K562 (cell line): ENCODE measurements at regions not wholly inside any gene's neighbourhood (a gene's known extent, or its start where the extent isn't known, plus 50 kb on each side); places are given as distances from the start of the nearest gene placed in this dataset.

Experiments
- ETV5 ChIP-seq: sonication (generic); formaldehyde crosslinking; IDR thresholded peaks from 2 replicates; pipeline ENCODE4 v1.4.0; 2020; ENCODE audit warnings: low read depth, mild to moderate bottlenecking, missing genetic modification reagents
- EZH2 ChIP-seq: IDR thresholded peaks from 2 replicates; pipeline ENCODE4 v1.6.1; 2012; ENCODE audit warnings: low read depth, mild to moderate bottlenecking, inconsistent platforms, low read length, borderline replicate concordance
- HDAC6 ChIP-seq: IDR thresholded peaks from 2 replicates; pipeline ENCODE4 v1.6.1; 2012; ENCODE audit warnings: low read depth, mild to moderate bottlenecking, control low read depth, inconsistent platforms, low read length, moderate library complexity
- KAT7 ChIP-seq: sonication (generic); formaldehyde crosslinking; IDR thresholded peaks from 2 replicates; pipeline ENCODE4 v1.8.0; 2022; ENCODE audit warnings: missing genetic modification reagents, mild to moderate bottlenecking, borderline replicate concordance
- SP1 ChIP-seq: sonication (generic); formaldehyde crosslinking; IDR thresholded peaks from 2 replicates; pipeline ENCODE4 v1.8.1; 2022; ENCODE audit warnings: mild to moderate bottlenecking, missing genetic modification reagents
- SREBF1 ChIP-seq: fragments of 150-350 bp; IDR thresholded peaks from 2 replicates; pipeline ENCODE4 v1.6.1; 2014; ENCODE audit warnings: antibody characterized with exemption, low read depth, low read length, borderline replicate concordance
- TF ChIP-seq, protein P1 (sequence below), 3 experiments: IDR thresholded peaks in 2 of 3; conservative IDR thresholded peaks in 1 of 3; 2 replicates each; pipeline ENCODE4 v1.5.1; 2011 to 2012; ENCODE audit warnings: low read length in 3 of 3, mild to moderate bottlenecking in 3 of 3, control low read depth in 2 of 3, improper control_type of control experiment in 1 of 3, inconsistent platforms in 1 of 3, low read depth in 1 of 3, mixed read lengths in 1 of 3, moderate library complexity in 1 of 3; ENCODE audit not compliant: insufficient read depth in 2 of 3
- TF ChIP-seq, protein P2 (sequence below): sonication (generic); formaldehyde crosslinking; IDR thresholded peaks from 2 replicates; pipeline ENCODE4 v1.8.1; 2022; ENCODE audit warnings: missing genetic modification reagents
- TF ChIP-seq, protein P3 (sequence below): sonication (generic); formaldehyde crosslinking; IDR thresholded peaks from 2 replicates; pipeline ENCODE4 v1.8.0; 2022; ENCODE audit warnings: mild to moderate bottlenecking, missing genetic modification reagents
- TF ChIP-seq, protein P4 (sequence below): fragments of 450-650 bp; IDR thresholded peaks from 2 replicates; pipeline ENCODE4 v1.6.1; 2018; ENCODE audit not compliant: partially characterized antibody

GRCh38 chr11:26030399-26030798, 301.5 kb upstream of the ANO3 start:
- TF ChIP-seq ETV5 (CRISPR knock-in tag) (no peak), SREBF1 (no peak), EZH2 (no peak), SP1 (CRISPR knock-in tag) (no peak), HDAC6 (no peak), KAT7 (no peak)
- TF ChIP-seq, protein P1, sequence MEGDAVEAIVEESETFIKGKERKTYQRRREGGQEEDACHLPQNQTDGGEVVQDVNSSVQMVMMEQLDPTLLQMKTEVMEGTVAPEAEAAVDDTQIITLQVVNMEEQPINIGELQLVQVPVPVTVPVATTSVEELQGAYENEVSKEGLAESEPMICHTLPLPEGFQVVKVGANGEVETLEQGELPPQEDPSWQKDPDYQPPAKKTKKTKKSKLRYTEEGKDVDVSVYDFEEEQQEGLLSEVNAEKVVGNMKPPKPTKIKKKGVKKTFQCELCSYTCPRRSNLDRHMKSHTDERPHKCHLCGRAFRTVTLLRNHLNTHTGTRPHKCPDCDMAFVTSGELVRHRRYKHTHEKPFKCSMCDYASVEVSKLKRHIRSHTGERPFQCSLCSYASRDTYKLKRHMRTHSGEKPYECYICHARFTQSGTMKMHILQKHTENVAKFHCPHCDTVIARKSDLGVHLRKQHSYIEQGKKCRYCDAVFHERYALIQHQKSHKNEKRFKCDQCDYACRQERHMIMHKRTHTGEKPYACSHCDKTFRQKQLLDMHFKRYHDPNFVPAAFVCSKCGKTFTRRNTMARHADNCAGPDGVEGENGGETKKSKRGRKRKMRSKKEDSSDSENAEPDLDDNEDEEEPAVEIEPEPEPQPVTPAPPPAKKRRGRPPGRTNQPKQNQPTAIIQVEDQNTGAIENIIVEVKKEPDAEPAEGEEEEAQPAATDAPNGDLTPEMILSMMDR (IDR thresholded peaks at IDR 0.05 in 2 of 3, conservative IDR thresholded peaks at IDR 0.05 in 1 of 3; ENCODE audit: insufficient read depth in 2 of 3, low read depth in 1 of 3, low read length in 3 of 3): no peak
- TF ChIP-seq, protein P2, sequence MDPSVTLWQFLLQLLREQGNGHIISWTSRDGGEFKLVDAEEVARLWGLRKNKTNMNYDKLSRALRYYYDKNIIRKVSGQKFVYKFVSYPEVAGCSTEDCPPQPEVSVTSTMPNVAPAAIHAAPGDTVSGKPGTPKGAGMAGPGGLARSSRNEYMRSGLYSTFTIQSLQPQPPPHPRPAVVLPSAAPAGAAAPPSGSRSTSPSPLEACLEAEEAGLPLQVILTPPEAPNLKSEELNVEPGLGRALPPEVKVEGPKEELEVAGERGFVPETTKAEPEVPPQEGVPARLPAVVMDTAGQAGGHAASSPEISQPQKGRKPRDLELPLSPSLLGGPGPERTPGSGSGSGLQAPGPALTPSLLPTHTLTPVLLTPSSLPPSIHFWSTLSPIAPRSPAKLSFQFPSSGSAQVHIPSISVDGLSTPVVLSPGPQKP (CRISPR knock-in tag): no peak
- TF ChIP-seq, protein P3, sequence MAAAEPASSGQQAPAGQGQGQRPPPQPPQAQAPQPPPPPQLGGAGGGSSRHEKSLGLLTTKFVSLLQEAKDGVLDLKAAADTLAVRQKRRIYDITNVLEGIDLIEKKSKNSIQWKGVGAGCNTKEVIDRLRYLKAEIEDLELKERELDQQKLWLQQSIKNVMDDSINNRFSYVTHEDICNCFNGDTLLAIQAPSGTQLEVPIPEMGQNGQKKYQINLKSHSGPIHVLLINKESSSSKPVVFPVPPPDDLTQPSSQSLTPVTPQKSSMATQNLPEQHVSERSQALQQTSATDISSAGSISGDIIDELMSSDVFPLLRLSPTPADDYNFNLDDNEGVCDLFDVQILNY (CRISPR knock-in tag): no peak
- TF ChIP-seq, protein P4, sequence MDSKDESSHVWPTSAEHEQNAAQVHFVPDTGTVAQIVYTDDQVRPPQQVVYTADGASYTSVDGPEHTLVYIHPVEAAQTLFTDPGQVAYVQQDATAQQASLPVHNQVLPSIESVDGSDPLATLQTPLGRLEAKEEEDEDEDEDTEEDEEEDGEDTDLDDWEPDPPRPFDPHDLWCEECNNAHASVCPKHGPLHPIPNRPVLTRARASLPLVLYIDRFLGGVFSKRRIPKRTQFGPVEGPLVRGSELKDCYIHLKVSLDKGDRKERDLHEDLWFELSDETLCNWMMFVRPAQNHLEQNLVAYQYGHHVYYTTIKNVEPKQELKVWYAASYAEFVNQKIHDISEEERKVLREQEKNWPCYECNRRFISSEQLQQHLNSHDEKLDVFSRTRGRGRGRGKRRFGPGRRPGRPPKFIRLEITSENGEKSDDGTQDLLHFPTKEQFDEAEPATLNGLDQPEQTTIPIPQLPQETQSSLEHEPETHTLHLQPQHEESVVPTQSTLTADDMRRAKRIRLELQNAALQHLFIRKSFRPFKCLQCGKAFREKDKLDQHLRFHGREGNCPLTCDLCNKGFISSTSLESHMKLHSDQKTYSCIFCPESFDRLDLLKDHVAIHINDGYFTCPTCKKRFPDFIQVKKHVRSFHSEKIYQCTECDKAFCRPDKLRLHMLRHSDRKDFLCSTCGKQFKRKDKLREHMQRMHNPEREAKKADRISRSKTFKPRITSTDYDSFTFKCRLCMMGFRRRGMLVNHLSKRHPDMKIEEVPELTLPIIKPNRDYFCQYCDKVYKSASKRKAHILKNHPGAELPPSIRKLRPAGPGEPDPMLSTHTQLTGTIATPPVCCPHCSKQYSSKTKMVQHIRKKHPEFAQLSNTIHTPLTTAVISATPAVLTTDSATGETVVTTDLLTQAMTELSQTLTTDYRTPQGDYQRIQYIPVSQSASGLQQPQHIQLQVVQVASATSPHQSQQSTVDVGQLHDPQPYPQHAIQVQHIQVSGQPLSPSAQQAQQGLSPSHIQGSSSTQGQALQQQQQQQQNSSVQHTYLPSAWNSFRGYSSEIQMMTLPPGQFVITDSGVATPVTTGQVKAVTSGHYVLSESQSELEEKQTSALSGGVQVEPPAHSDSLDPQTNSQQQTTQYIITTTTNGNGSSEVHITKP: no peak
